ENCODE measurements at regions not wholly inside any gene's neighbourhood (a gene's known extent, or its start where the extent isn't known, plus 50 kb on each side); places are given as distances from the start of the nearest gene placed in this dataset.

GRCh38 chr2:134099273-134099672 lies 154.6 kb upstream of the MGAT5 start:
- intact Hi-C loops (cut with micrococcal nuclease), result no loop called here
- Mint-ChIP-seq H3K27me3 (no peaks in the 10 kb centered on the region), H3K9me3 (peaks cover 9% of the 10 kb centered on the region), H3K27ac (no peak overlapping the region), H3K4me1 (ENCODE audit: low read depth) (peaks cover 20% of the 10 kb centered on the region), H3K4me3 (no peak overlapping the region), H3K36me3 (ENCODE audit: low read depth) (no peaks in the 10 kb centered on the region)

- peaks cover 19% of the 10 kb centered on the region for H3K4me1 Mint-ChIP-seq (ENCODE audit: low read depth)
- intact Hi-C loops (cut with micrococcal nuclease), result no loop called here
- no peaks in the 10 kb centered on the region for H3K27me3 Mint-ChIP-seq
- H3K9me3 Mint-ChIP-seq, result no peaks in the 10 kb centered on the region
- H3K36me3 Mint-ChIP-seq (ENCODE audit: low read depth), result no peaks in the 10 kb centered on the region
- no peak overlapping the region for H3K4me3 Mint-ChIP-seq
- H3K27ac Mint-ChIP-seq, result no peak overlapping the region
These were observed 150.7 kb upstream of the MGAT5 start for GRCh38 chr2:134103196-134103595.

- H3K36me3 Mint-ChIP-seq (ENCODE audit: low read depth), result no peaks in the 10 kb centered on the region
- no peaks in the 10 kb centered on the region for H3K9me3 Mint-ChIP-seq
- intact Hi-C loops (cut with micrococcal nuclease), result loop anchor here (5.0 kb wide), 1 partner anchor 217 kb away; no protein-coding TSS in a partner anchor
- no peak overlapping the region for H3K27ac Mint-ChIP-seq
- peaks cover 26% of the 10 kb centered on the region for H3K4me1 Mint-ChIP-seq (ENCODE audit: low read depth)
- H3K27me3 Mint-ChIP-seq, result no peaks in the 10 kb centered on the region
- H3K4me3 Mint-ChIP-seq, result no peak overlapping the region
These were observed 149.1 kb upstream of the MGAT5 start for GRCh38 chr2:134104754-134105153.

- H3K36me3 Mint-ChIP-seq (ENCODE audit: low read depth), result no peaks in the 10 kb centered on the region
- no peaks in the 10 kb centered on the region for H3K27me3 Mint-ChIP-seq
- H3K27ac Mint-ChIP-seq, result peak overlapping the region; percentile 63
- H3K9me3 Mint-ChIP-seq, result no peaks in the 10 kb centered on the region
- intact Hi-C loops (cut with micrococcal nuclease), result loop anchor here (5.0 kb wide), 1 partner anchor 220 kb away; no protein-coding TSS in a partner anchor
- H3K4me1 Mint-ChIP-seq (ENCODE audit: low read depth), result peaks cover 29% of the 10 kb centered on the region
- no peak overlapping the region for H3K4me3 Mint-ChIP-seq
These were observed 146.5 kb upstream of the MGAT5 start for GRCh38 chr2:134107402-134107801.

- intact Hi-C loops (cut with micrococcal nuclease), result loop anchor here (5.0 kb wide), 1 partner anchor 221 kb away; no protein-coding TSS in a partner anchor
- H3K4me1 Mint-ChIP-seq (ENCODE audit: low read depth), result peaks cover 31% of the 10 kb centered on the region
- H3K9me3 Mint-ChIP-seq, result no peaks in the 10 kb centered on the region
- H3K4me3 Mint-ChIP-seq, result no peak overlapping the region
- no peaks in the 10 kb centered on the region for H3K36me3 Mint-ChIP-seq (ENCODE audit: low read depth)
- H3K27me3 Mint-ChIP-seq, result no peaks in the 10 kb centered on the region
- H3K27ac Mint-ChIP-seq, result peak overlapping the region; percentile 63
These were observed 145.8 kb upstream of the MGAT5 start for GRCh38 chr2:134108113-134108512.

- Mint-ChIP-seq H3K27me3 (no peaks in the 10 kb centered on the region), H3K9me3 (no peaks in the 10 kb centered on the region), H3K4me3 (no peak overlapping the region), H3K36me3 (ENCODE audit: low read depth) (no peaks in the 10 kb centered on the region), H3K4me1 (ENCODE audit: low read depth) (peaks cover 34% of the 10 kb centered on the region), H3K27ac (no peak overlapping the region)
- intact Hi-C loops (cut with micrococcal nuclease), result loop anchor here (5.0 kb wide), 1 partner anchor 222 kb away; no protein-coding TSS in a partner anchor
These were observed 144.6 kb upstream of the MGAT5 start for GRCh38 chr2:134109246-134109645.

- peaks cover 33% of the 10 kb centered on the region for H3K4me1 Mint-ChIP-seq (ENCODE audit: low read depth)
- intact Hi-C loops (cut with micrococcal nuclease), result loop anchor here (5.0 kb wide), 1 partner anchor 222 kb away; no protein-coding TSS in a partner anchor
- H3K4me3 Mint-ChIP-seq, result no peak overlapping the region
- H3K27me3 Mint-ChIP-seq, result no peaks in the 10 kb centered on the region
- no peaks in the 10 kb centered on the region for H3K9me3 Mint-ChIP-seq
- H3K27ac Mint-ChIP-seq, result no peak overlapping the region
- H3K36me3 Mint-ChIP-seq (ENCODE audit: low read depth), result no peaks in the 10 kb centered on the region
These were observed 144.1 kb upstream of the MGAT5 start for GRCh38 chr2:134109725-134110124.

GRCh38 chr2:134110532-134110931 lies 143.3 kb upstream of the MGAT5 start:
- Mint-ChIP-seq H3K27ac (no peak overlapping the region), H3K36me3 (ENCODE audit: low read depth) (no peaks in the 10 kb centered on the region), H3K27me3 (no peaks in the 10 kb centered on the region), H3K4me3 (no peak overlapping the region), H3K9me3 (no peaks in the 10 kb centered on the region), H3K4me1 (ENCODE audit: low read depth) (peaks cover 30% of the 10 kb centered on the region)
- intact Hi-C loops (cut with micrococcal nuclease), result no loop called here

- Mint-ChIP-seq H3K4me1 (ENCODE audit: low read depth) (peaks cover 34% of the 10 kb centered on the region), H3K4me3 (no peak overlapping the region), H3K27ac (no peak overlapping the region), H3K36me3 (ENCODE audit: low read depth) (peaks cover 20% of the 10 kb centered on the region), H3K9me3 (no peaks in the 10 kb centered on the region), H3K27me3 (no peaks in the 10 kb centered on the region)
- intact Hi-C loops (cut with micrococcal nuclease), result loop anchor here (1.0 to 5.0 kb wide), 5 partner anchors 90 to 780 kb away; no protein-coding TSS in a partner anchor
These were observed 136.2 kb upstream of the MGAT5 start for GRCh38 chr2:134117676-134118075.

GRCh38 chr2:134118279-134119116 lies 135.4 kb upstream of the MGAT5 start:
- H3K27ac Mint-ChIP-seq, result peak overlapping the region; percentile 87
- intact Hi-C loops (cut with micrococcal nuclease), result loop anchor here (1.0 to 5.0 kb wide), 5 partner anchors 89 to 779 kb away; no protein-coding TSS in a partner anchor
- H3K36me3 Mint-ChIP-seq (ENCODE audit: low read depth), result peaks cover 24% of the 10 kb centered on the region
- H3K27me3 Mint-ChIP-seq, result no peaks in the 10 kb centered on the region
- no peaks in the 10 kb centered on the region for H3K9me3 Mint-ChIP-seq
- peak overlapping the region; percentile 94 for H3K4me3 Mint-ChIP-seq
- peaks cover 37% of the 10 kb centered on the region for H3K4me1 Mint-ChIP-seq (ENCODE audit: low read depth)

GRCh38 chr2:134119117-134119712 lies 134.7 kb upstream of the MGAT5 start:
- Mint-ChIP-seq H3K9me3 (no peaks in the 10 kb centered on the region), H3K27ac (peak overlapping the region; percentile 87), H3K27me3 (no peaks in the 10 kb centered on the region), H3K36me3 (ENCODE audit: low read depth) (peaks cover 27% of the 10 kb centered on the region), H3K4me3 (peak overlapping the region; percentile 94), H3K4me1 (ENCODE audit: low read depth) (peaks cover 44% of the 10 kb centered on the region)
- intact Hi-C loops (cut with micrococcal nuclease), result loop anchor here (5.0 kb wide), 3 partner anchors 88 to 778 kb away; no protein-coding TSS in a partner anchor

- Mint-ChIP-seq H3K4me1 (ENCODE audit: low read depth) (peaks cover 49% of the 10 kb centered on the region), H3K4me3 (peak overlapping the region; percentile 94), H3K36me3 (ENCODE audit: low read depth) (peaks cover 27% of the 10 kb centered on the region), H3K9me3 (no peaks in the 10 kb centered on the region), H3K27me3 (no peaks in the 10 kb centered on the region), H3K27ac (peak overlapping the region; percentile 87)
- intact Hi-C loops (cut with micrococcal nuclease), result loop anchor here (5.0 kb wide), 4 partner anchors 37 to 777 kb away; no protein-coding TSS in a partner anchor
These were observed 134.0 kb upstream of the MGAT5 start for GRCh38 chr2:134119713-134120405.

GRCh38 chr2:134120406-134120732 lies 133.5 kb upstream of the MGAT5 start:
- no peaks in the 10 kb centered on the region for H3K27me3 Mint-ChIP-seq
- peak overlapping the region; percentile 93 for H3K4me3 Mint-ChIP-seq
- intact Hi-C loops (cut with micrococcal nuclease), result loop anchor here (5.0 kb wide), 1 partner anchor 37 kb away; no protein-coding TSS in a partner anchor
- no peaks in the 10 kb centered on the region for H3K9me3 Mint-ChIP-seq
- H3K4me1 Mint-ChIP-seq (ENCODE audit: low read depth), result peaks cover 54% of the 10 kb centered on the region
- H3K36me3 Mint-ChIP-seq (ENCODE audit: low read depth), result peaks cover 27% of the 10 kb centered on the region
- H3K27ac Mint-ChIP-seq, result peak overlapping the region; percentile 87
